GM12874 (cell line): ENCODE measurements at regions not wholly inside any gene's neighbourhood (a gene's known extent, or its start where the extent isn't known, plus 50 kb on each side); places are given as distances from the start of the nearest gene placed in this dataset.

Experiments
- TF ChIP-seq, protein P1 (sequence below): IDR thresholded peaks from 2 replicates; pipeline ENCODE4 v1.5.1; 2011; ENCODE audit warnings: low read depth, mild to moderate bottlenecking, control low read depth, low read length, moderate library complexity; ENCODE audit not compliant: insufficient read depth

DNA sequence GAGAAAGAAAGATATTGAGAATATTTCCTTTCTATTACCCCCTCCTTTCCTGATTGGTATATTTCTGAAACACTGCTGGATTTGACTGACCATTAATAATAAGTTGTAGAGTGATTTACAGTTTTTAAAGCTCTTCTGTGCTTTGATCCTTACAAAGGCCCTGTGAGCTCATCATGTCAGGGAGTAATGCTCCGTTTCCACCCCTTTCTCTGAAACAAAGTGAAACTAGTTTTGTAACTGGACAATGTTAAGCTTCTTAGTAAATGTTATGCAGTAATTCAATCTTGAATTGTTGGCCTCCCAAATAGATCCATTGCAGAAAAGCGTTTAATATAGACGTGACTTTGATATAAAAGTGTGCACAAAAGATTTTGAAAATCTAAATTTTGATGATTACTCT is 190.1 kb upstream of the GNPDA2 start:
- TF ChIP-seq, protein P1, sequence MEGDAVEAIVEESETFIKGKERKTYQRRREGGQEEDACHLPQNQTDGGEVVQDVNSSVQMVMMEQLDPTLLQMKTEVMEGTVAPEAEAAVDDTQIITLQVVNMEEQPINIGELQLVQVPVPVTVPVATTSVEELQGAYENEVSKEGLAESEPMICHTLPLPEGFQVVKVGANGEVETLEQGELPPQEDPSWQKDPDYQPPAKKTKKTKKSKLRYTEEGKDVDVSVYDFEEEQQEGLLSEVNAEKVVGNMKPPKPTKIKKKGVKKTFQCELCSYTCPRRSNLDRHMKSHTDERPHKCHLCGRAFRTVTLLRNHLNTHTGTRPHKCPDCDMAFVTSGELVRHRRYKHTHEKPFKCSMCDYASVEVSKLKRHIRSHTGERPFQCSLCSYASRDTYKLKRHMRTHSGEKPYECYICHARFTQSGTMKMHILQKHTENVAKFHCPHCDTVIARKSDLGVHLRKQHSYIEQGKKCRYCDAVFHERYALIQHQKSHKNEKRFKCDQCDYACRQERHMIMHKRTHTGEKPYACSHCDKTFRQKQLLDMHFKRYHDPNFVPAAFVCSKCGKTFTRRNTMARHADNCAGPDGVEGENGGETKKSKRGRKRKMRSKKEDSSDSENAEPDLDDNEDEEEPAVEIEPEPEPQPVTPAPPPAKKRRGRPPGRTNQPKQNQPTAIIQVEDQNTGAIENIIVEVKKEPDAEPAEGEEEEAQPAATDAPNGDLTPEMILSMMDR = no peak

DNA sequence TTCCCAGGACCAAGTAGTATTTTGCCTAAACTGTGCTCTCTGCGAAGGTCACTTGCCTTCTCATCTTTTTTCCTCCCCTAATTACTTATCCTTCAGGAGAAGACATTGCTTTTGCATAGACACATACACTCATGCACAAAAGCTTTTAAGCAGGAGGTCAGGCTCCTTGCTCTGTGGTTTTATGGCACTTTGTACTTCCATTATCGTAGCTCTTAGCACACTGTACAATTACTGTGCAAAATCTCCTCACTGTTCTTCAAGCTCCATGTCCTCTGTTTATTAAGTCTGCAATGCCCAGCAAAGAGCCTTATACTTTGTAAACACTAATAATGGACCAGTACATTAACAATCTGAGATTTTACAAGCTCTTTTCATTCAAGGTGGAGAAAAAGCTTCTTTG is 188.4 kb upstream of the GNPDA2 start:
- TF ChIP-seq, protein P1 = no peak

DNA sequence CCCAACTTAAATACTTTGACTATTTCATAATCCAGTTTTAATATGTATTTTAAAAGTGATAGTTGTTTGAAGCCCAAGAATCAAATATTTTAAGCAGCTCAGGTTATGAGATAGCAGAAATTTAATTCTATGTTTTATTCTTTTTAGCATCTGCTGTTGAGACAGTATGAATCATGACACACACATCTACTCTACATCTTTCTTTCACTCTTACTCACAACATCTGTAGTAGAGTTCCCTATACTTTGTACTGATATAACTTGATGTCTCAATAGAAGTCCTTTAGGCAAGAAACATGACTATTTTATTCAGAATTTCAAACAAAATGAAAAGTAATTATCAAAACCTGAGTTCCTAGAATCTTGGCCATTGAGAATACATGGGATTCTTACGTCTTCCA is 187.9 kb upstream of the GNPDA2 start:
- TF ChIP-seq, protein P1 = no peak

DNA sequence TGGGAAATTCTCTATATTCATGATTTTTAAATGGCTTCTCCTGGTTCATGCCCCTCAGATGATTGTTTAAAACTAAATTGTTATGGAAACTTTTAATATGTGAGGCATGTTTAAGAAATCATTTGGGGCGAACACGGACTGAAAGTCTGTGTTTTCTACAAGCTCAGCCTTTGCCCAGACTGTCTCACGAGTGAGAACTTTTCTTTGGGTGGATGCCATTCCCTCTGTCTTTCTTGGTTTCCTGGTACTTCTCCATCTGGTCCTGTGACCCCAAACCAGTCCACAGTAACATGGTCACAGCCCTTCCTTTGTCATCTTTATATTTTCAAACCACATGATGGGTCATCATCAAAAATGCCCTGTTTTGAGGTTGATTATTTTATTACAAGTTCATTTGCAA is 186.6 kb upstream of the GNPDA2 start:
- TF ChIP-seq, protein P1 = no peak

DNA sequence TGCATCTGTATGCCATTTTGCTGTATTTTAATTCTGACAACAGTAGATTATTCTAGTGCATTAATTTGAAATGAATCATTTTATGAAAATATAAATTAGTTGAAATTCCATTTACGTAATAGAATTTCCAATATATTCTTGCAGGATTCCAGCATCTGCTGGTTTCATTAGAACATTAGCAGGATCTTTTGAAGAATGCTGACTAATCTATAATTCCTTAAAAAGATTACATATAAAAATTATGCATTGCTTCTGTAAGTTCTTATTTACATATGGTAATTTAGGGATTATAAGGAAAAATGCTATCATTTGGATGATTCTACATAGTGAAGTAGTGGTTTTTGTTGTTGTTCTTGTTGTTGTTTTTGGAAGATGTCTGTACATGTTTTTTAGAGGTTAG is 182.2 kb upstream of the GNPDA2 start:
- TF ChIP-seq, protein P1 = no peak

DNA sequence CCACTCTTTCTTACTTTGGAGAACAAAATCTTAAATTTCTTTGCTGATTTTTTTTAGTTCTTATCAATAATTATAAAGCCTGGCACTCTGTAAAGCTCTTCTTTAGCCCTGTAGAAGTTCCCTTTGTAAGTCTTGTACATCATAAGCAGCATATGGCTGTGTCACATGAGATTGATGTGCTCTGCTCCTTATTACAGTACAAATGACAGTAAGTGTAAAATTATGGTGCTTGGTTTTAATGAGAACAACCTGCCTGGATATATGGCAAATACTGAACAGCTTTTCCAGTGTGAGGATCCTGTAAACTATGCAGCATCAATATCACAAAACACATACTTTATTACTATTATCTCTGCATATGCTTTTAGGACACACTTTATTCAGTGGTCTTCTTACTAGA is 145.9 kb upstream of the GNPDA2 start:
- TF ChIP-seq, protein P1 = no peak

DNA sequence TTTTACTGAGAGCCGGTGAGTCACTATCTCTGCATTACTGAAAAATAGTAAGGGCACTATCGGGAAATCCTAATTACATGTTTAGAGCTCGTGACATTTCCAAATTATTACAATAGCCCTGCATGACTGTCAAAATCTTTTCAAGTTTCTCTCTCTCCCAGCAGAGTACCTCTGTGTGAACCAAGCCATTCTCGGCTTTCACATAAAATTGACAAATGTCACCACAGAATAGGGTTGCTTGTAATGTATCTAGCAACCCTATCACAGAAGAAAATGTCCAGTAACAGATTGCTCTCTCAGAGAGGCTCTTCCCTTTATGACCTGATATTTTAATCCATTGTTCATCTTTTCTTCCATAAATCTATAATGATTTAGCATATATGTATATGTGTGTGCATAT is 144.8 kb upstream of the GNPDA2 start:
- TF ChIP-seq, protein P1 = no peak

DNA sequence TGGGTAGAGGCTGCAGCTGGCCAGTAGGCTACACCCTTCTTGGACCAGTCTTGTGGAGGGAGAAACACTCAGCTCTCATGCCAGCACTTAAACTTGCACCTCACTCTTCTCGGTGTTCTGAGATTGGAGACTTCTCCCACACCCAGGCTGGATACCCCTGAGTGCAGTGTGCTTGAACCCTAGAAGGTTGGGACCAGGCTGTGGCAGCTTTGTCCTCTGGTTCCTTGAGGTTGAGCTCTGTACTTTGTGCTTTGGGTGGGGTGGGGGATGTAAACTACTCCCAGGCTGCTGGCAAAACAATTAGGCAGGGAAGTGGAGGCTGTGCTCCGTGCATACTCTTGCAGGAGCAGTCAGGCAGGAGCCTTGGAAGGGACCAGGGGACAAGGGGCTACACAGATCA is 143.6 kb upstream of the GNPDA2 start:
- TF ChIP-seq, protein P1 = no peak
